Tibial nerve (tissue), 3 donors: ENCODE measurements at regions not wholly inside any gene's neighbourhood (a gene's known extent, or its start where the extent isn't known, plus 50 kb on each side); places are given as distances from the start of the nearest gene placed in this dataset.

Experiments used
- POLR2A ChIP-seq, 2 donors: fragments of 450-650 bp; IDR thresholded peaks; one replicate each; pipeline ENCODE4 v1.6.1; 2017; ENCODE audit warnings: antibody characterized with exemption in 2 of 2, mild to moderate bottlenecking in 2 of 2, moderate library complexity in 2 of 2
- TF ChIP-seq, protein P1 (sequence below), 5 experiments: fragments of 200-600 bp in 3 of 5; fragments of 450-650 bp in 2 of 5; sonication (generic) in 3 of 5; IDR thresholded peaks; one replicate each; pipeline ENCODE4 v1.5.1; 2016 to 2019; ENCODE audit warnings: antibody characterized with exemption in 5 of 5, mild to moderate bottlenecking in 3 of 5, moderate library complexity in 2 of 5

DNA sequence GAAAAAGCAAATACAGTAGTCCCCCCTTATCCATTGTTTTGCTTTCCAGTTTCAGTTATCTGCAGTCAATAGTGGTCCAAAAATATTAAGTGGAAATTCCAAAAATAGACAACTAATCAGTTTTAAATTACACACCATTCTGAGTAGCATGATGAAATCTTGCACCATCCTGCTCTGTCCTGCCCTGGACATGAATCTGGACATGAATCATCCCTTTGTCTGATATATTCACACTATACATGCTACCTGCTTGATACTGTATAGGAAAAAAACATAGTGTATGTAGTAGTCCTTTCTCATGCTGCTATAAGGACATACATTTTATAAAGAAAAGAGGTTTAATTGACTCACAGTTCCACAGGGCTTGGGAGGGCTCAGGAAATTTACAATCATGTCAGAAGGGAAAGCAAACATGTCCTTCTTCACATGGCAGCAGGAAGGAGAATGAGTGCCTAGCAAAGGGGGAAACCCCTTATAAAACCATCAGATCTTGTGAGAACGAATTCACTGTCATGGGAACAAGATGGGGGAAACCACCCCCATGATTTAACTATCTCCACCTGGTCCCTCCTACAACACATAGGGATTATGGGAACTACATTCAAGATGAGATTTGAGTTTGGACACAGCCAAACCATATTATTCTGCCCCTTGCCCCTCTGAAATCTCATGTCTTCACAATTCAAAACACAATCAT, 153.9 kb downstream of the ARRDC3 start:
- no peak for TF ChIP-seq POLR2A (IDR thresholded peaks at IDR 0.05)
- TF ChIP-seq, protein P1, sequence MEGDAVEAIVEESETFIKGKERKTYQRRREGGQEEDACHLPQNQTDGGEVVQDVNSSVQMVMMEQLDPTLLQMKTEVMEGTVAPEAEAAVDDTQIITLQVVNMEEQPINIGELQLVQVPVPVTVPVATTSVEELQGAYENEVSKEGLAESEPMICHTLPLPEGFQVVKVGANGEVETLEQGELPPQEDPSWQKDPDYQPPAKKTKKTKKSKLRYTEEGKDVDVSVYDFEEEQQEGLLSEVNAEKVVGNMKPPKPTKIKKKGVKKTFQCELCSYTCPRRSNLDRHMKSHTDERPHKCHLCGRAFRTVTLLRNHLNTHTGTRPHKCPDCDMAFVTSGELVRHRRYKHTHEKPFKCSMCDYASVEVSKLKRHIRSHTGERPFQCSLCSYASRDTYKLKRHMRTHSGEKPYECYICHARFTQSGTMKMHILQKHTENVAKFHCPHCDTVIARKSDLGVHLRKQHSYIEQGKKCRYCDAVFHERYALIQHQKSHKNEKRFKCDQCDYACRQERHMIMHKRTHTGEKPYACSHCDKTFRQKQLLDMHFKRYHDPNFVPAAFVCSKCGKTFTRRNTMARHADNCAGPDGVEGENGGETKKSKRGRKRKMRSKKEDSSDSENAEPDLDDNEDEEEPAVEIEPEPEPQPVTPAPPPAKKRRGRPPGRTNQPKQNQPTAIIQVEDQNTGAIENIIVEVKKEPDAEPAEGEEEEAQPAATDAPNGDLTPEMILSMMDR (IDR thresholded peaks at IDR 0.05): no peak
